H9 (cell line): ENCODE measurements at regions not wholly inside any gene's neighbourhood (a gene's known extent, or its start where the extent isn't known, plus 50 kb on each side); places are given as distances from the start of the nearest gene placed in this dataset.

Experiments used
- DNase-seq: peaks from one replicate; pipeline ENCODE4 v3.0.0-alpha.2; 2017
- H2AFZ ChIP-seq: one replicate; pipeline ENCODE4 v1.6.1; 2013; ENCODE audit warnings: mild to moderate bottlenecking, low read length, control low read depth, moderate library complexity
- H2AK5ac ChIP-seq: 2 replicates; pipeline ENCODE4 v1.6.1; 2013; ENCODE audit warnings: low read length, control low read depth, mixed read lengths; ENCODE audit not compliant: insufficient read length
- H2BK120ac ChIP-seq: one replicate; pipeline ENCODE4 v1.6.1; 2013; ENCODE audit warnings: low read depth, mild to moderate bottlenecking, low read length, control low read depth, inconsistent platforms; ENCODE audit not compliant: poor library complexity, severe bottlenecking
- H2BK12ac ChIP-seq: 2 replicates; pipeline ENCODE4 v1.6.1; 2013; ENCODE audit warnings: low read length, control low read depth, mixed read lengths, low read depth; ENCODE audit not compliant: insufficient read length
- H2BK15ac ChIP-seq: 2 replicates; pipeline ENCODE4 v1.6.1; 2013; ENCODE audit warnings: low read depth, low read length, control low read depth
- H2BK20ac ChIP-seq: one replicate; pipeline ENCODE4 v1.6.1; 2013; ENCODE audit warnings: low read depth, mild to moderate bottlenecking, low read length, control low read depth, inconsistent platforms; ENCODE audit not compliant: poor library complexity, severe bottlenecking
- H2BK5ac ChIP-seq: 2 replicates; pipeline ENCODE4 v1.6.1; 2013; ENCODE audit warnings: low read length, control low read depth, mixed read lengths; ENCODE audit not compliant: insufficient read length
- H3K14ac ChIP-seq: 2 replicates; pipeline ENCODE4 v1.6.1; 2013; ENCODE audit warnings: low read length, control low read depth; ENCODE audit not compliant: insufficient read depth
- H3K18ac ChIP-seq: 2 replicates; pipeline ENCODE4 v1.6.1; 2013; ENCODE audit warnings: low read depth, mild to moderate bottlenecking, mixed read lengths, low read length, control low read depth; ENCODE audit not compliant: insufficient read length
- H3K23ac ChIP-seq: 2 replicates; pipeline ENCODE4 v1.6.1; 2013; ENCODE audit warnings: low read length, control low read depth, mixed read lengths, low read depth; ENCODE audit not compliant: insufficient read length
- H3K23me2 ChIP-seq: 2 replicates; pipeline ENCODE4 v1.6.1; 2013; ENCODE audit warnings: low read depth, mild to moderate bottlenecking, mixed read lengths, low read length, control low read depth; ENCODE audit not compliant: insufficient read length, poor library complexity, severe bottlenecking
- H3K27ac ChIP-seq: 2 replicates; pipeline ENCODE4 v1.5.1; 2013; ENCODE audit warnings: low read length, control low read depth, mixed read lengths, low read depth; ENCODE audit not compliant: insufficient read length
- H3K27me3 ChIP-seq: 2 replicates; pipeline ENCODE4 v1.6.1; 2013; ENCODE audit warnings: low read length, control low read depth, inconsistent platforms; ENCODE audit not compliant: insufficient read depth
- H3K4ac ChIP-seq: 2 replicates; pipeline ENCODE4 v1.6.1; 2013; ENCODE audit warnings: low read depth, mild to moderate bottlenecking, control low read depth, inconsistent platforms, low read length, moderate library complexity
- H3K4me1 ChIP-seq: 2 replicates; pipeline ENCODE4 v1.6.1; 2013; ENCODE audit warnings: low read length, control low read depth, inconsistent platforms; ENCODE audit not compliant: insufficient read depth
- H3K4me2 ChIP-seq: 2 replicates; pipeline ENCODE4 v1.6.1; 2013; ENCODE audit warnings: low read length, control low read depth, mixed read lengths; ENCODE audit not compliant: insufficient read length, insufficient read depth
- H3K56ac ChIP-seq: 2 replicates; pipeline ENCODE4 v1.6.1; 2013; ENCODE audit warnings: low read depth, mild to moderate bottlenecking, mixed read lengths, low read length, control low read depth; ENCODE audit not compliant: insufficient read length
- H3K79me1 ChIP-seq: 2 replicates; pipeline ENCODE4 v1.6.1; 2013; ENCODE audit warnings: low read depth, mild to moderate bottlenecking, moderate library complexity, low read length, control low read depth, inconsistent platforms; ENCODE audit not compliant: insufficient read depth, poor library complexity, severe bottlenecking
- H3K79me2 ChIP-seq: 2 replicates; pipeline ENCODE4 v1.6.1; 2013; ENCODE audit warnings: low read length, control low read depth, inconsistent platforms; ENCODE audit not compliant: insufficient read depth
- H3K9ac ChIP-seq: 2 replicates; pipeline ENCODE4 v1.6.1; 2013; ENCODE audit warnings: low read length, control low read depth, mixed read lengths; ENCODE audit not compliant: insufficient read length; ENCODE audit errors: extremely low read depth
- H3K9me3 ChIP-seq: one replicate; pipeline ENCODE4 v1.6.1; 2013; ENCODE audit warnings: low read depth, low read length, inconsistent platforms; ENCODE audit not compliant: control insufficient read depth
- H3T11ph ChIP-seq: one replicate; pipeline ENCODE4 v1.6.1; 2013; ENCODE audit warnings: mild to moderate bottlenecking, low read length, control low read depth, inconsistent platforms
- H4K20me1 ChIP-seq: one replicate; pipeline ENCODE4 v1.6.1; 2013; ENCODE audit not compliant: control insufficient read depth, insufficient read length, insufficient read depth
- H4K5ac ChIP-seq: 2 replicates; pipeline ENCODE4 v1.6.1; 2013; ENCODE audit warnings: low read depth, mild to moderate bottlenecking, mixed read lengths, low read length, control low read depth; ENCODE audit not compliant: insufficient read length
- H4K8ac ChIP-seq: replicated peaks from 2 replicates; pipeline ENCODE4 v1.6.1; 2013; ENCODE audit warnings: low read length, control low read depth, mixed read lengths, low read depth; ENCODE audit not compliant: insufficient read length
- H4K91ac ChIP-seq: 2 replicates; pipeline ENCODE4 v1.6.1; 2013; ENCODE audit warnings: low read depth, mild to moderate bottlenecking, moderate library complexity, mixed read lengths, low read length, control low read depth; ENCODE audit not compliant: insufficient read length
- H3K27ac Mint-ChIP-seq, 3 experiments: 2 replicates in 2 of 3; 3 replicates in 1 of 3; pipeline ENCODE4 v1.8.0; 2020 to 2021; ENCODE audit warnings: mixed read lengths in 3 of 3, mild to moderate bottlenecking in 1 of 3, moderate library complexity in 1 of 3
- H3K27me3 Mint-ChIP-seq: 2 replicates; pipeline ENCODE4 v1.8.0; 2021; ENCODE audit warnings: low read depth, mild to moderate bottlenecking, moderate library complexity, mixed read lengths
- H3K36me3 Mint-ChIP-seq, 3 experiments: 2 replicates in 2 of 3; 3 replicates in 1 of 3; pipeline ENCODE4 v1.8.0; 2020 to 2021; ENCODE audit warnings: low read depth in 3 of 3, mixed read lengths in 3 of 3; ENCODE audit not compliant: insufficient read depth in 1 of 3
- H3K4me1 Mint-ChIP-seq, 2 experiments: 2 replicates each; pipeline ENCODE4 v1.8.0; 2020; ENCODE audit warnings: mixed read lengths in 2 of 2
- H3K4me3 Mint-ChIP-seq, 2 experiments: 2 replicates in 1 of 2; 3 replicates in 1 of 2; pipeline ENCODE4 v1.8.0; 2020 to 2021; ENCODE audit warnings: mild to moderate bottlenecking in 2 of 2, mixed read lengths in 2 of 2, moderate library complexity in 1 of 2
- H3K9me3 Mint-ChIP-seq, 2 experiments: 2 replicates in 1 of 2; 3 replicates in 1 of 2; pipeline ENCODE4 v1.8.0; 2020; ENCODE audit warnings: mild to moderate bottlenecking in 2 of 2, mixed read lengths in 2 of 2, moderate library complexity in 1 of 2
- WGBS: extraction: QIAGEN DNeasy Blood & Tissue Kit; methylation state at CpG from one replicate; pipeline ENCODE4 v1.1.7; 2013; ENCODE audit warnings: missing lambda C conversion rate, low lambda C conversion rate, mixed read lengths; ENCODE audit not compliant: insufficient read length; ENCODE audit errors: extremely low coverage; 5-methylcytosine and 5-hydroxymethylcytosine counted together
- TF ChIP-seq, protein P1 (sequence below): fragments of 200-600 bp; sonication (generic); conservative IDR thresholded peaks from 3 replicates; pipeline ENCODE4 v1.8.0; 2021; ENCODE audit warnings: antibody characterized with exemption, mild to moderate bottlenecking

DNA sequence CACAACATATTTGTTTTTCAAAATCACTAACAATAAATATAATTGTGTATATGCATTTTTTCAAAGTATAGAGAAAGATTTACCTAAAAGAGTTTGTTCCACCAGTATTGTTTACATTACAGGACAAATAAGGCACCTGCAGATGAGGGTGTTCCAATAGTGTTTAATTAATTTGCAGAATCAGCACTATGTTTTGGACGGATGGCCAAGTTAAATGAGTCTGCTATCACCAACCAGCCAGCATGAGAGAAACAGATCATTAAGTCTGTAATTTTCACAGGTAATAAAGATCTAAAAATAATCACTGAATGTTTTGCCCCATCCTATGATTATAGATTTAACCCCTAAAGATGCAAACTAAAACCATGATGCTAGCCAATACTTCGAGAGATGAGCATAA, 2247.0 kb downstream of the NCAM2 start:
- H2BK5ac ChIP-seq = no peak overlapping the region
- H3K14ac ChIP-seq = no peak overlapping the region
- H3K27me3 ChIP-seq = no peaks in the 10 kb centered on the region
- H4K5ac ChIP-seq = no peak overlapping the region
- no peak overlapping the region for H2BK15ac ChIP-seq
- no peak overlapping the region for H4K91ac ChIP-seq
- no peaks in the 10 kb centered on the region for H3K9me3 ChIP-seq
- no peaks in the 10 kb centered on the region for H3K27me3 Mint-ChIP-seq
- no peak overlapping the region for H3K9ac ChIP-seq
- no peak overlapping the region for H3K27ac ChIP-seq
- no peak overlapping the region for H3K4me3 Mint-ChIP-seq
- WGBS = no CpG with 5 or more reads among the region's 2 CpGs
- no peaks in the 10 kb centered on the region for H3K9me3 Mint-ChIP-seq
- no peak overlapping the region for H3K4ac ChIP-seq
- H2BK12ac ChIP-seq = no peak overlapping the region
- no peaks in the 10 kb centered on the region for H3K23me2 ChIP-seq
- no peak overlapping the region for H3K4me2 ChIP-seq
- no peak overlapping the region for H2AK5ac ChIP-seq
- no peak overlapping the region for H3K56ac ChIP-seq
- H3T11ph ChIP-seq = no peak overlapping the region
- H4K20me1 ChIP-seq = no peaks in the 10 kb centered on the region
- H3K79me2 ChIP-seq = no peaks in the 10 kb centered on the region
- no peak overlapping the region for H2BK20ac ChIP-seq
- TF ChIP-seq, protein P1, sequence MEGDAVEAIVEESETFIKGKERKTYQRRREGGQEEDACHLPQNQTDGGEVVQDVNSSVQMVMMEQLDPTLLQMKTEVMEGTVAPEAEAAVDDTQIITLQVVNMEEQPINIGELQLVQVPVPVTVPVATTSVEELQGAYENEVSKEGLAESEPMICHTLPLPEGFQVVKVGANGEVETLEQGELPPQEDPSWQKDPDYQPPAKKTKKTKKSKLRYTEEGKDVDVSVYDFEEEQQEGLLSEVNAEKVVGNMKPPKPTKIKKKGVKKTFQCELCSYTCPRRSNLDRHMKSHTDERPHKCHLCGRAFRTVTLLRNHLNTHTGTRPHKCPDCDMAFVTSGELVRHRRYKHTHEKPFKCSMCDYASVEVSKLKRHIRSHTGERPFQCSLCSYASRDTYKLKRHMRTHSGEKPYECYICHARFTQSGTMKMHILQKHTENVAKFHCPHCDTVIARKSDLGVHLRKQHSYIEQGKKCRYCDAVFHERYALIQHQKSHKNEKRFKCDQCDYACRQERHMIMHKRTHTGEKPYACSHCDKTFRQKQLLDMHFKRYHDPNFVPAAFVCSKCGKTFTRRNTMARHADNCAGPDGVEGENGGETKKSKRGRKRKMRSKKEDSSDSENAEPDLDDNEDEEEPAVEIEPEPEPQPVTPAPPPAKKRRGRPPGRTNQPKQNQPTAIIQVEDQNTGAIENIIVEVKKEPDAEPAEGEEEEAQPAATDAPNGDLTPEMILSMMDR = no peak
- no peak overlapping the region for H3K27ac Mint-ChIP-seq
- H3K79me1 ChIP-seq = no peaks in the 10 kb centered on the region
- no peak overlapping the region for H4K8ac ChIP-seq
- H2BK120ac ChIP-seq = no peak overlapping the region
- H3K4me1 Mint-ChIP-seq = peaks cover 6 to 8% of the 10 kb centered on the region in 2 experiments
- H3K18ac ChIP-seq = no peak overlapping the region
- H3K36me3 Mint-ChIP-seq = no peaks in the 10 kb centered on the region
- H3K23ac ChIP-seq = no peak overlapping the region
- 0 out of 2 replicates have a peak, but pooled peaks cover 2% of the 10 kb centered on the region for H3K4me1 ChIP-seq
- H2AFZ ChIP-seq = no peak overlapping the region
- DNase-seq = no peak
